ENCODE measurements at regions not wholly inside any gene's neighbourhood (a gene's known extent, or its start where the extent isn't known, plus 50 kb on each side); places are given as distances from the start of the nearest gene placed in this dataset.

GRCh38 chr2:4690913-4691312 lies 987.5 kb downstream of the DCDC2C start:
- H3K4me1 ChIP-seq (ENCODE audit: insufficient read depth) = no peaks in the 10 kb centered on the region

GRCh38 chr2:4693266-4693665 lies 989.9 kb downstream of the DCDC2C start:
- H3K4me3 ChIP-seq = no peak overlapping the region
- H3K27ac ChIP-seq = no peak overlapping the region
- no peak overlapping the region for H3K9ac ChIP-seq
- no peak overlapping the region for H3K4me2 ChIP-seq (ENCODE audit: unreplicated experiment)
- no peaks in the 10 kb centered on the region for H3K79me2 ChIP-seq (ENCODE audit: insufficient read depth)
- no peaks in the 10 kb centered on the region for H3F3A ChIP-seq (ENCODE audit: insufficient read depth)
- 7 to 11% methylated on average over 9 of the region's 9 CpGs for WGBS, 2 experiments (ENCODE audit: low coverage in 1 of 2, low lambda C conversion rate in 2 of 2, missing lambda C conversion rate in 2 of 2)
- no peaks in the 10 kb centered on the region for H3K36me3 ChIP-seq (ENCODE audit: low read depth)
- no peaks in the 10 kb centered on the region for H4K20me1 ChIP-seq (ENCODE audit: insufficient read depth)
- no peaks in the 10 kb centered on the region for H3K27me3 ChIP-seq (replicated peaks; ENCODE audit: insufficient read depth)
- no peak overlapping the region for H2AFZ ChIP-seq
- no peaks in the 10 kb centered on the region for H3K4me1 ChIP-seq (ENCODE audit: insufficient read depth)
- TF ChIP-seq EZH2phosphoT487 (IDR thresholded peaks at IDR 0.05; ENCODE audit: insufficient read depth, low read depth) = no peak
- no peak for TF ChIP-seq EZH2 (IDR thresholded peaks at IDR 0.05; ENCODE audit: insufficient read depth, poor library complexity, severe bottlenecking)
- peaks cover 4% of the 10 kb centered on the region for H3K9me3 ChIP-seq (ENCODE audit: low read depth)
- DNase-seq = no peak
- in situ Hi-C loops (cut with MboI) = no loop called here
- H3K9me2 ChIP-seq (ENCODE audit: insufficient read depth) = no peaks in the 10 kb centered on the region

More at GRCh38 chr2:4690913-4691312, 987.5 kb downstream of the DCDC2C start:
- in situ Hi-C loops (cut with MboI) = no loop called here
- no peak overlapping the region for H3K9ac ChIP-seq
- no peaks in the 10 kb centered on the region for H4K20me1 ChIP-seq (ENCODE audit: insufficient read depth)
- no peak overlapping the region for H3K27ac ChIP-seq
- TF ChIP-seq EZH2phosphoT487 (IDR thresholded peaks at IDR 0.05; ENCODE audit: insufficient read depth, low read depth) (no peak), EZH2 (IDR thresholded peaks at IDR 0.05; ENCODE audit: insufficient read depth, poor library complexity, severe bottlenecking) (no peak)
- H3K9me2 ChIP-seq (ENCODE audit: insufficient read depth) = no peaks in the 10 kb centered on the region
- H3F3A ChIP-seq (ENCODE audit: insufficient read depth) = no peaks in the 10 kb centered on the region
- H3K27me3 ChIP-seq (replicated peaks; ENCODE audit: insufficient read depth) = no peaks in the 10 kb centered on the region
- peaks cover 4% of the 10 kb centered on the region for H3K9me3 ChIP-seq (ENCODE audit: low read depth)
- DNase-seq = no peak
- H2AFZ ChIP-seq = no peak overlapping the region
- no peaks in the 10 kb centered on the region for H3K79me2 ChIP-seq (ENCODE audit: insufficient read depth)
- H3K4me3 ChIP-seq = no peak overlapping the region
- no peaks in the 10 kb centered on the region for H3K36me3 ChIP-seq (ENCODE audit: low read depth)
- no peak overlapping the region for H3K4me2 ChIP-seq (ENCODE audit: unreplicated experiment)
- WGBS, 2 experiments (ENCODE audit: low coverage in 1 of 2, low lambda C conversion rate in 2 of 2, missing lambda C conversion rate in 2 of 2) = 6% methylated on average over 2 of the region's 2 CpGs

DNA sequence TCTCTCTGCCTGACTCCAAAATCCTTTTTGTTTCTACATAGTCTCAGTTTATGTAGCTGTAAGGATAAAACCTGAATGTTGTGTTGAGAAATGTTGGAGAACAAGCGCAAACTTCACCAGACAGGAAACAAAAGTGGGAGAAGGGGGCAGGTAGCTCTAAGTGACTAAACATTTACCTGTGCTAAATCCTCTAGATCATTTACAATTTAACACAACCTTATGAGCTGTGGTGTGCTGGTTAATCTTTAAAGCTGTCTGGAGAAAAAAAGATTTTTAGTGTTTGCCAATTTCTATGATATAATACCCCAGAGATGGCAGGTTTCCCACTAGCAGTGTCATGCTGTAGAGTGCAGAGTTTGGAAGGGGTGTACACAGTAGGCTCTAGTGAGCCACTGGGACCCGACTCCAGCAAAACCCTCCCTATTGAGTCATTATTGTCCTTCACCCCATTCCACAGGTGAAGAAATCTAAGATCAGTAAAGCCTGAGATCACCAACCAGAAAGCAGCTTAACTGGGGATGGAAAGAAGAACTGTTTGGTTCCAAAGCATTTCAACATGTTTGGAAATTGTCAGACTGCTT lies 992.0 kb downstream of the DCDC2C start:
- no peak overlapping the region for H3K27ac ChIP-seq
- no peak overlapping the region for H3K4me2 ChIP-seq (ENCODE audit: unreplicated experiment)
- TF ChIP-seq EZH2phosphoT487 (IDR thresholded peaks at IDR 0.05; ENCODE audit: insufficient read depth, low read depth) (no peak), EZH2 (IDR thresholded peaks at IDR 0.05; ENCODE audit: insufficient read depth, poor library complexity, severe bottlenecking) (no peak)
- no peak overlapping the region for H3K9ac ChIP-seq
- H3F3A ChIP-seq (ENCODE audit: insufficient read depth) = no peaks in the 10 kb centered on the region
- no peaks in the 10 kb centered on the region for H3K27me3 ChIP-seq (replicated peaks; ENCODE audit: insufficient read depth)
- H3K4me1 ChIP-seq (ENCODE audit: insufficient read depth) = no peaks in the 10 kb centered on the region
- H3K79me2 ChIP-seq (ENCODE audit: insufficient read depth) = no peaks in the 10 kb centered on the region
- H3K9me2 ChIP-seq (ENCODE audit: insufficient read depth) = no peaks in the 10 kb centered on the region
- 19 to 22% methylated on average over 2 of the region's 2 CpGs for WGBS, 2 experiments (ENCODE audit: low coverage in 1 of 2, low lambda C conversion rate in 2 of 2, missing lambda C conversion rate in 2 of 2)
- peaks cover 4% of the 10 kb centered on the region for H3K9me3 ChIP-seq (ENCODE audit: low read depth)
- no peak overlapping the region for H2AFZ ChIP-seq
- H3K36me3 ChIP-seq (ENCODE audit: low read depth) = no peaks in the 10 kb centered on the region
- H3K4me3 ChIP-seq = no peak overlapping the region
- DNase-seq = no peak
- H4K20me1 ChIP-seq (ENCODE audit: insufficient read depth) = no peaks in the 10 kb centered on the region
- in situ Hi-C loops (cut with MboI) = no loop called here

DNA sequence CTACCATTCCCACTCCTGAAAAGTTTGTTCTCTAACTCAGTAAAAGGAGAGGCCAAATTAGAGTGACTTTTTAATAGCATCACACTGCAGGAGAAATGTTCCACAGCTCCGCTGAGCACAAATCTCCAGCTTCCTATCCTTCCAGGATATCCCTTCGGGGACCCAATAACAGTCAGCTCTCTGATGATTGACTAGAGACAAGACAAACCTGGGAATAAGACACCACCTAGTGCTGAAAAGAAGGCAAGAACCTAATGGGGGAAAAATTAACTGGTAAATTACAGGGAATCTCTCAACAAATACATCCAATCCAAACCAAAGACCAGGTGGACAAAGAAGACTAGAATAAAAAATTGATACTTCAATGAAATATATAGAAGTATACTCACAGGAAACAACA lies 977.1 kb upstream of the SOX11 start:
- H3K9me2 ChIP-seq (ENCODE audit: insufficient read depth) = no peaks in the 10 kb centered on the region
- no peaks in the 10 kb centered on the region for H3K27me3 ChIP-seq (replicated peaks; ENCODE audit: insufficient read depth)
- no peak overlapping the region for H3K4me3 ChIP-seq
- DNase-seq = no peak
- H3F3A ChIP-seq (ENCODE audit: insufficient read depth) = no peaks in the 10 kb centered on the region
- no peaks in the 10 kb centered on the region for H3K9me3 ChIP-seq (ENCODE audit: low read depth)
- in situ Hi-C loops (cut with MboI) = no loop called here
- 5 to 8% methylated on average over 2 of the region's 2 CpGs for WGBS, 2 experiments (ENCODE audit: low coverage in 1 of 2, low lambda C conversion rate in 2 of 2, missing lambda C conversion rate in 2 of 2)
- no peak for TF ChIP-seq EZH2phosphoT487 (IDR thresholded peaks at IDR 0.05; ENCODE audit: insufficient read depth, low read depth)
- no peaks in the 10 kb centered on the region for H3K36me3 ChIP-seq (ENCODE audit: low read depth)
- H3K79me2 ChIP-seq (ENCODE audit: insufficient read depth) = no peaks in the 10 kb centered on the region
- H3K9ac ChIP-seq = no peak overlapping the region
- H2AFZ ChIP-seq = no peak overlapping the region
- H4K20me1 ChIP-seq (ENCODE audit: insufficient read depth) = no peaks in the 10 kb centered on the region
- H3K4me2 ChIP-seq (ENCODE audit: unreplicated experiment) = no peak overlapping the region
- H3K4me1 ChIP-seq (ENCODE audit: insufficient read depth) = no peaks in the 10 kb centered on the region
- no peak overlapping the region for H3K27ac ChIP-seq

- DNase-seq = no peak
- no peaks in the 10 kb centered on the region for H3K4me1 ChIP-seq (ENCODE audit: insufficient read depth)
- H3K4me2 ChIP-seq (ENCODE audit: unreplicated experiment) = no peak overlapping the region
- no peaks in the 10 kb centered on the region for H3K27me3 ChIP-seq (replicated peaks; ENCODE audit: insufficient read depth)
- no peaks in the 10 kb centered on the region for H3K79me2 ChIP-seq (ENCODE audit: insufficient read depth)
- no peaks in the 10 kb centered on the region for H3F3A ChIP-seq (ENCODE audit: insufficient read depth)
- no peak overlapping the region for H3K9ac ChIP-seq
- in situ Hi-C loops (cut with MboI) = no loop called here
- no peak overlapping the region for H3K27ac ChIP-seq
- no peaks in the 10 kb centered on the region for H3K9me2 ChIP-seq (ENCODE audit: insufficient read depth)
- no peaks in the 10 kb centered on the region for H3K36me3 ChIP-seq (ENCODE audit: low read depth)
- no peak overlapping the region for H3K4me3 ChIP-seq
- H4K20me1 ChIP-seq (ENCODE audit: insufficient read depth) = no peaks in the 10 kb centered on the region
- no peak overlapping the region for H2AFZ ChIP-seq
- 31 to 42% methylated on average over 4 of the region's 4 CpGs for WGBS, 2 experiments (ENCODE audit: low coverage in 1 of 2, low lambda C conversion rate in 2 of 2, missing lambda C conversion rate in 2 of 2)
- TF ChIP-seq EZH2 (IDR thresholded peaks at IDR 0.05; ENCODE audit: insufficient read depth, poor library complexity, severe bottlenecking) (no peak), EZH2phosphoT487 (IDR thresholded peaks at IDR 0.05; ENCODE audit: insufficient read depth, low read depth) (no peak)
- H3K9me3 ChIP-seq (ENCODE audit: low read depth) = no peaks in the 10 kb centered on the region
Observed at GRCh38 chr2:4718777-4719176, 973.4 kb upstream of the SOX11 start.

All from GM23248 (cell line).